ENCODE measurements at regions not wholly inside any gene's neighbourhood (a gene's known extent, or its start where the extent isn't known, plus 50 kb on each side); places are given as distances from the start of the nearest gene placed in this dataset.

DNA sequence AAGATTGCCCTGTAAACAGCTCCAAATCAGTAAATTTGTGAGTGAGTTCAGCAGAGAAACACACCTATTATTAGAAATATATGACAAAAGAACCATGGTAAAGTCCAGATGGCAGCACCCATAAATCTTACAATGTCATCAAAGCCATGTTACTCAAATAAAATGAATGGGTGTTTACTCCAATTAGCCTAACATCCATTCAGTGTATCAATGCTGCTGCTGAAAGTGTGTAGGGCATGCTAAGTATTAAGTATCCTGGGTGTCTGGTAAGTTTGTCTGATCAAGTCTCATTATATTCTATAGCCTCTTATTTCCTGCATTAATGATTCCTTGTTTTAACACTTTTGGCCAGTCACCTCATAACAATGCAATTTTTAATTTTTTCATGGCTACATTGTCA, 185.5 kb upstream of the STEAP4 start:
- DNase-seq = no peak

DNA sequence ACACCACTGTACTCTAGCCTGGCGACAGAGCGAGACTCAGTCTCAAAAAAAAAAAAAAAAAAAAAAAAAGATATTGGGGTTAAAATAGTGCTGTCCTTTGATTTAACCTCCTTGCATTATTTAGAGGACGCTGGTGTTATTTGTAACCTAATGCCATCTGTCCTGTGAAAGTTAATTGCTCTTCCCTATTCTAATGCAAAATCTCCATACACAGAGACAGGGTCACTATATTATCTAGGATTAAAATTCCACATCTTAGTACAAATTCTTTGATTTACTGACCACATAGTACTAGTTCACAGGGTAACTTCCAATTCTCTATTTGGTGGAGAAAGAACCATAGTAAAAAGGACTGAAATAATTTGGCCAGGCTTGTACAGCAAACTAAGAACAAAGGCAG, 184.2 kb upstream of the STEAP4 start:
- no peak for DNase-seq

DNA sequence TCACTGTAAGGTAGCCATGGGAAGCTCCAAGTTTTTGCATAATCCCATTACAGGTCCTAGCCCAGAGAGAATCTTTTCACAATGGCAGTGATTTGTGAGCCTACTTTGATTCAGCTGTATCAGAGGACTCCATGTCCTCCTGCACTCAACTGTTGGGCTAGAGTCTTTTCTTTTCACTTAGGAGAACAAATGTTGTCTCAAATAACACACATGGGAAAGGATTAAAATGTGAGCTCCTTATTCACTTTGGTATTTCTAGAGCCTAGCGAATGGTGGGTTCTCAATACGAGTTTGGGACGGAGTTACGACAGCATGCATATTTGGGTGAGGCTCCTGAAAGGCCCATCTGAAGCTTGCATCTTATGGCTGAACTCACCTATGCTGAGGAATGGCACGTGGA, 183.5 kb upstream of the STEAP4 start:
- DNase-seq = no peak

- no peak for DNase-seq
These were observed 179.1 kb upstream of the STEAP4 start for GRCh38 chr7:88485821-88486220.

DNA sequence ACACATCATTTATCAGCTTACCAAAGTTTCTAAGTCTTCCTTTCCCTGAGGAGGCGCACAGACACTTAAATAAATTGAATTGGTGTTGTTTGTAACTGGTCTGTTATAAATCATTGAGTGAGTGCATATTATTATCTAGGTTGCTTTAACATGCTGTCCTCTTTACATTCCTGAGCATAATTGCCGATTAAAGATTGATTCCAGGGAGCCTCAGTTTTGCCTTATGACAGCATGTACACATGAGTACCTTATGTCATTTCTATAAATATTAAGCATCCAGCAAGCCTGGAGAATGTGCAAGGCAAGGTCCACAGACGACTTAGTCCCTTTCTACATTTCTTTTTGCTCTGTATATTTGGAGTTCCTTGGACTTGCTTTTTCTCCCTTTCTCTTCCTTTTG, 177.9 kb upstream of the STEAP4 start:
- no peak for DNase-seq

- no peak for DNase-seq
These were observed 174.2 kb upstream of the STEAP4 start for GRCh38 chr7:88480896-88481295.

DNA sequence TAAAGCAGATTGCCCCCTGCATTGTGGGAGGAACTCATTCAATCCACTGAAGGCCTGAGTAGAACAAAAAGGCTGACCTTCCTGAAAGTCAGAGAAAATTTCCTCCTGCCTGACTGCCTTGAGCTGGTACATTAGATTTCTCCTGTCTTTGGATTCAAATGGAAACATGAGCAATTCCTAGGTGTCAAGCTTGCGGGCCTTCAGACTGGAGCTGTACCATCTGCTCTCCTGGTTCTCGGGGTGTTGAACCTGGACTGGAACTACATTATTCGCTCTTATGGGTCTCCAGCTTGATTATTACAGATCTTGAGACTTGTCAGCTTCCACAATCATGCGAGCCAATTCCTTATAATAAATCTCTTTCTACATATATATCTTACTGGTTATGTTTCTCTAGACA, 173.6 kb upstream of the STEAP4 start:
- DNase-seq = no peak

DNA sequence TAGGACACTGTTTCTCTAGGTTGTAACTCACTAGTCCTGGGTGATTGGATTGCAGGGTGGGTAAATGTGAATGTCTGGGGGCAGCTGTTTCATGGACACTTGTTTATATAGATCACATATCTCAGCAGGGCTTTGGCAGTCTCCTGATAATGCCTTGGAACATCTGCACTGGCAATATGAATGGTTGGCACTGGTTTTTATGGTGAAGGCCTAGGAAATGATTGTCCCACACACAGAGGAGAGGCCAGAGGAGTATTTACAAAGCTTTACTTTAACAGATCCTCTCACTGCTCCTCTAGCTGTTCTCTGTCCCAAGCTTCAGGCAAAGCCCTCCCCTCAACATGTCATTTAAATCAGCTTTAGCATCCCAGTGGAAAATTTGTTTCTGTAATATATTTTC, 171.3 kb upstream of the STEAP4 start:
- DNase-seq = no peak

DNA sequence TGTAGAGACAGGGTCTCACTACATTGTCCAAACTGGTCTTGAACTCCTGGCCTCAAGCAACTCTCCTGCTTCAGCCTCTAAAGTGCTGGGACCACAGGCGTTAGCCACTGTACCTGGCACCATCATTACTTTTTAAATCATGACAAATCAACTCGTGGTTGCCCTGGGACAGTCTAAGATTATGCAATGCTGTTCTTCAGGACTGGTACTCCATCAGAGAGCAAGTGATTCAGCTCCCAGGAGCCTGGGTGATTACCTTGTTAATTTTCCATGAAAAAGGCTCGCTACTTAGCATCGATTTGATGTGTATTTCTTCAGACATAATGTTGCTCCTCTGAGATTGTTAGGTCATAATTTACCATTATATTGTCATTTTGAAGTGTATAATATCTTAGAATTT, 158.9 kb upstream of the STEAP4 start:
- DNase-seq = no peak

GRCh38 chr7:88462799-88463198, 156.1 kb upstream of the STEAP4 start:
- no peak for DNase-seq

DNA sequence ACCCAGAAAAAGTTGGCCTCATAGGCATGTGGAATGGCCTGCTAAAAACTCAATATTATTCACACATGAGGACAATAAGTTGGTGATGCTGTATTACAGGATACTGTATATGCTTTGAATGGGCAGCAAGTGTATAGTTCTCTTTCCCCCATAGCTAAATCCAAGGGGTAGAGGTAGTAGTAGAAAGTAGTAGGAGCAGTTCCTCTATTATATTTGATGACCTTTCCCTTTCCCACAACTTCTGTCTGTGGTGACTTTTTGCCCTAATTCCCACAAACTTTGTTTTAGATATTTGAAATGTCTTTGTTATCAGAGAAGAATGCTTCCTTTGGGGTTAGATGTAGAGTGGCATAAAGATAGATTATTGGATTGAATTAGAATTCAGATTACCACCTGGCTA, 154.0 kb upstream of the STEAP4 start:
- DNase-seq = peak; percentile 16 to 19

- DNase-seq = peak; percentile 34 to 62
These were observed 152.3 kb upstream of the STEAP4 start for GRCh38 chr7:88458946-88459345.

- DNase-seq = no peak
These were observed 151.6 kb upstream of the STEAP4 start for GRCh38 chr7:88458279-88458678.

DNA sequence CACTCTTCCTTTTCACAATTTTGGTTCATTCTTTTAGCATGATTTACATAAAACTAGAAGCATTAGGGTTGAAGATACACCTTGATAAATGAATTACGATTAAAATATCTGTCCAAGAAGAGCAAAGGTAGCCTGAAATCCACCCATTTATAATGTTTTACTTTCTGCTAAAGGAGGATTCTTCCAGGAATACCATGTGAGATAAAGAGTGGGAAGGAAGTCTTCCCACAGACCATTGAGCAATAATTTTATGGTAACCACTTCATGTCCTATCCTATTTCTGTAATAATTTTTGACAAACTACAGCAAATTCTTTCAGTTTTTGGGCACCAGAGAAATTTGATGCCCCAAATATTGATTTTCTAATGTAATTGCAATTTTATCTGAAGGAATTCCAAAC, 150.6 kb upstream of the STEAP4 start:
- DNase-seq = peak; percentile 36 to 47

- DNase-seq = no peak
These were observed 149.8 kb upstream of the STEAP4 start for GRCh38 chr7:88456490-88456889.

DNA sequence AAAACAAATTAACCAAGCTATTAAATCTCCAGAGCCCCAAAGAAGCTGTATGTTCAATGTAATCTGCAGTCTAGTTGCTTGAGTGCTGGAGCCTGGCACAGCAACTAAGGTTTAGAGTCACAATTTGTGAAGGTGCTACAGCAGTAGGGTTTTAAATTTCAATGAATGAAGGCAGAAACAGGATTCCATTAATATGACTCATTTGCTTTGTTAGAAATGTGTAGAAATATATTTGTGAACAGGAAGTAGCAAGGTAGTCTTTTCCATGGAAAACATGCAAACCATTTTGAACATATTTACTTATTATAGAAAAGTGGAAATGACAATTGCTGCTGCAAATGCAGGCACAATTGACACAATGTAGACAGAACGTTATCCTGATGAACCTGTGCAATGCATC, 149.0 kb upstream of the STEAP4 start:
- DNase-seq = no peak

DNA sequence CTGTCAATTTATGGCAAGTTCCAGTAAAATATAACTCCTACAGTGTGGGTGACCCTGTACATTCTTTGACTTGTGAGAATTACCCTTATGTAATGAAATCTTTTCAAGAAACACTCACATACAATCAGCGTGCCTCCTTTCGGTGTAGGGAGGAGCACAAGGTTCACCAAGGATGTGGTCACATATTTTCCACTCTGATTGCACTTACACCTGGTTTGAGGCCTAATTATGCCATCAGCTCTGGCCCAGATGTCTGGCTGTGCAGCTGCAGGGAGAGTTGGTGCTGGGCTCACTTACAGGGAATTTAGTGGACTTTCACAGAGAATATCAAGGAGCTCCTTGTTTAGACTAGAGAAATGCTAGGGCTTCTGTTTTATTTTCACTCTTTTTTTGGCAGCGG, 146.0 kb upstream of the STEAP4 start:
- no peak for DNase-seq

DNA sequence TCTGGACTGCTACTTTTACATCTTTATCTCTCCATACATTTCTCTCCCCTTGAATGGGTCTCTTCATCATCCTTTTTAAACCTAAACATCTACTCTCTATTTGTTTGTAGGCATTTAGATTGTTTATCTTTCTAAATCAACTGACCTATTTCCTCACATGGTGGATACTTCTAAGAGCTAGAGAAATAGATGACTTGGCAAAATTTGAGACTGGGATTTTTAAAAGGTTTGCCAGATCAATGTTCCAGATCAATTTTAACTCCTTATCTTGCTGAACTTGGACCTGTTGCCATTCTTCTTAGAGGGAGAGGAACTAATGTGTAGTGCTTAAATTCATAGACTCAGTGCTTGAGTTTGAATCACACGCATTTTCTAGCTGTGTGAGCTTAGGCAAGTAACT, 144.2 kb upstream of the STEAP4 start:
- no peak for DNase-seq

GRCh38 chr7:88449410-88449809, 142.7 kb upstream of the STEAP4 start:
- no peak for DNase-seq

DNA sequence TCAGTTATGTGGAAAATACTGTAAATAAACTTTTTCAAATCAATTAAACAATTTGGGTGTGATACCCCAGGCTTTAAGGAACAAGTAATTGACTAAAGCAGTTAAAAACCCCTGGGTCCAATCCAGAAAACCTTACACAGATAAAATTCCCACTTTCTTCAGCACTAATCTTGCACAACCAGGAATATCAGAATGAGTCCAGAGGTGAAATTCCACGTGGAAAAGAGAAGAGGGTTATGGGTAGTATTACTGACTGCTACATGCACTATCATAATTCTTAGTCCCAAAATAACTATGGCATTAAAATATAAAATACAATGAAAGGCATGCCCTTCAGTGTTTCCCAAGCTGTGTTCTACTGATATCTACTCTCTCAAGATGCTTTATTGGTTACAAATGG, 135.7 kb upstream of the STEAP4 start:
- no peak for DNase-seq

GRCh38 chr7:88437132-88437531, 130.4 kb upstream of the STEAP4 start:
- no peak for DNase-seq

GRCh38 chr7:88432301-88432700, 125.6 kb upstream of the STEAP4 start:
- DNase-seq = no peak

DNA sequence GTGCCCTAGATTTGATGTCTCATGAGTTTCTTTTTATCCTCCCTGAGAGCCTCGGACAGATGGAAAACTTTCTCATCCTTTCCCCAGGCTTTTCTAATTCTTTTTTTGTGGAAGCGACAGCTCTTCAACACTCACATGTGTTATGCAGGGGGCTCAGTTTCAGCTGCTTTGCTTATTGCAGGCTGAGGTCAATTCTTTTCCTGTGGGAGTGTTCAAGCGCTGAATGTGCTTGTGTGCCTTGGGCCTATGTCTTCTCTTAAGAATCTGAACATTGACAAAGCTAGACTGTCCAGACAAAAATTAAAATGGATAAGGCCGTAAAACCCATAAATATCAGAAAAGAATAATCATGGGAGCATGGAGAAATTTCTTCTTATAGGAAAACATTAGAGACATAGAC, 125.2 kb upstream of the STEAP4 start:
- no peak for DNase-seq

DNA sequence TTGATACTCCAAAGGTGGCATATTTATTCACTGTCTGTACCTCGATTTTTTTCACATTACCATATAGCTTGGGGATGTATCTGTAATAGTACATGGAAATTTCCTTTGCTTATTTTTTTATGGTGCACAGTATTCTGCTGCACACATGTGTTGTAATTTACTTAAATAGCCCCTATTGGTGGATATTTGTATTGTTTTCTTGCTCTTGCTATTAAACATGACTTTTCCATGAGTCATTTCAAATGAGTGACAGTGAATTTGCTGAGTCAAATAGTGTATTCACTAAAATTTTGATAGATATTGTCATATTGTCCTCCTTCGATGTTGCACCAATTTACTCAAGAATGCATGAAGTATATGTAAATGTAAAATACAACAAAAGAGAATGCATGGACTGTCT, 122.7 kb upstream of the STEAP4 start:
- no peak for DNase-seq

- DNase-seq = no peak
These were observed 95.8 kb upstream of the STEAP4 start for GRCh38 chr7:88402529-88402928.

DNA sequence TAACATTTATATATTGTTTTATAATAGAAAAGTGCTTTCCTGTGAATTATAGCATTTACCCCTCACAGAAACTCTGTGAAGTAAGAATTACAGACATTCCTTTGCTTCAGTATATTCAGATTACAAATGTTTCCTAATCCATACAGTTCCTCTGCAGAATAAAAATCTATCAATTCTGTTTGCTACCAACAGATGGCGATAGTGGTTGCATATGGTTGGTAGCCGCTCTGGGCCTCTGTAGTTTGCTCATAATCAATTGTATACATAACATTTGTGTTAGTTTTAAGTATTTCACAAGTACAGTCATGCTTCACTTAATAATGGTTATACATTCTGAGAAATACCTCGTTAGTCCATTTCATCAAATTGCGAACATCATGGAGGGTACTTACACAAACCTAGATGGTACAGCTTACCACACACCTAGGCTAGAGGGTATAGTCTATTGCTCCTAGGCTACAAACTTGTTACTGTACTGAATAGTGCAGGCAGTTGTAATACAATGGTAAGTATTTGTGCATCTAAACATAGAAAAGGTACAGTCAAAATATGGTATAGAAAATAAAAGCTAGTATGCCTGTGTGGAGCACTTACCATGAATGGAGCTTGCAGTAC, 94.4 kb upstream of the STEAP4 start:
- DNase-seq = peak; percentile 21 to 64
